ENCODE measurements at regions not wholly inside any gene's neighbourhood (a gene's known extent, or its start where the extent isn't known, plus 50 kb on each side); places are given as distances from the start of the nearest gene placed in this dataset.

DNA sequence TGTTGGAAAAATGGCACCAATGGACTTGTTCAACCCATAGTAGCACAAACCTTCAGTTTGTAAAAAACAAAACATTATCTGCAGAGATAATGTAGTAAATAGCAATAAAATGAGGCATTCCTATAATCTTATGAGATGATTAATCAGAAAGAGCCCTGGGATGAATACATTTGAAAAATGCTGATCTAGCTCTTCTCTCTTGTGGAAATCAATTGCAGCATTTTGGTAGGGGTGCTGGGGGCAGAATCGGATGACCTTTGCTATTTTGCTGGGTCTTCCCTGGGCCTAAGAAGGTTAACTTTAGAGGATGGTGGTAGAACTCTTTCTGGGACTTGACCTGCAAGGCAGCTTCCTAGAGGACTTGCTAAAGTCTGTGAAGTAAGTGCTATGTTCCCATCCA is 163.5 kb downstream of the ADRA2A start:
- H3K9me3 ChIP-seq (ENCODE audit: control extremely low read depth in 1 of 3, control insufficient read depth in 2 of 3, insufficient read depth in 1 of 3, low read length in 2 of 3): no peaks in the 10 kb centered on the region
- WGBS (ENCODE audit: insufficient coverage): 90% methylated on average over 1 of the region's 1 CpG
- no peak overlapping the region for H3K4me3 ChIP-seq (ENCODE audit: control extremely low read depth in 1 of 5, extremely low read depth in 1 of 5, insufficient read depth in 1 of 5, low read depth in 2 of 5, low read length in 4 of 5)
- TF ChIP-seq EZH2 (IDR thresholded peaks at IDR 0.05; ENCODE audit: borderline replicate concordance, insufficient read depth, low read depth, low read length, poor library complexity, severe bottlenecking): no peak
- TF ChIP-seq, protein P1, sequence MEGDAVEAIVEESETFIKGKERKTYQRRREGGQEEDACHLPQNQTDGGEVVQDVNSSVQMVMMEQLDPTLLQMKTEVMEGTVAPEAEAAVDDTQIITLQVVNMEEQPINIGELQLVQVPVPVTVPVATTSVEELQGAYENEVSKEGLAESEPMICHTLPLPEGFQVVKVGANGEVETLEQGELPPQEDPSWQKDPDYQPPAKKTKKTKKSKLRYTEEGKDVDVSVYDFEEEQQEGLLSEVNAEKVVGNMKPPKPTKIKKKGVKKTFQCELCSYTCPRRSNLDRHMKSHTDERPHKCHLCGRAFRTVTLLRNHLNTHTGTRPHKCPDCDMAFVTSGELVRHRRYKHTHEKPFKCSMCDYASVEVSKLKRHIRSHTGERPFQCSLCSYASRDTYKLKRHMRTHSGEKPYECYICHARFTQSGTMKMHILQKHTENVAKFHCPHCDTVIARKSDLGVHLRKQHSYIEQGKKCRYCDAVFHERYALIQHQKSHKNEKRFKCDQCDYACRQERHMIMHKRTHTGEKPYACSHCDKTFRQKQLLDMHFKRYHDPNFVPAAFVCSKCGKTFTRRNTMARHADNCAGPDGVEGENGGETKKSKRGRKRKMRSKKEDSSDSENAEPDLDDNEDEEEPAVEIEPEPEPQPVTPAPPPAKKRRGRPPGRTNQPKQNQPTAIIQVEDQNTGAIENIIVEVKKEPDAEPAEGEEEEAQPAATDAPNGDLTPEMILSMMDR (IDR thresholded peaks at IDR 0.05): no peak
- no peaks in the 10 kb centered on the region for H3K36me3 ChIP-seq (replicated peaks in 1 of 2; ENCODE audit: control extremely low read depth in 1 of 2, control insufficient read depth in 1 of 2, extremely low read depth in 1 of 2, insufficient read depth in 2 of 2, low read length in 1 of 2)
- no peaks in the 10 kb centered on the region for H3K9me3 Mint-ChIP-seq (ENCODE audit: insufficient read depth)
- peaks cover 0 to 3% (median 1%) of the 10 kb centered on the region in 4 experiments for H3K27me3 ChIP-seq (replicated peaks in 1 of 4; ENCODE audit: control extremely low read depth in 1 of 4, control insufficient read depth in 3 of 4, insufficient read depth in 4 of 4, low read length in 3 of 4)
- no peaks in the 10 kb centered on the region for H3K79me2 ChIP-seq (ENCODE audit: control insufficient read depth, insufficient read depth, low read length)
- no peak for DNase-seq
- no peak overlapping the region for H3K27ac ChIP-seq (ENCODE audit: low read length in 2 of 2)
- no peaks in the 10 kb centered on the region for H3K4me1 ChIP-seq (ENCODE audit: control insufficient read depth in 2 of 2, insufficient read depth in 2 of 2, low read length in 2 of 2)
- no peak overlapping the region for H3K9ac ChIP-seq (ENCODE audit: low read length)
- no peak for ATAC-seq (ENCODE audit: low read depth)
- intact Hi-C loops (cut with micrococcal nuclease): no loop called here
- ChIA-PET CTCF (no interaction called here), POLR2A (no interaction called here)
- H3K4me1 Mint-ChIP-seq: no peaks in the 10 kb centered on the region
- H2AFZ ChIP-seq (ENCODE audit: insufficient read depth, low read depth, low read length, poor library complexity, severe bottlenecking): no peak overlapping the region
- H4K20me1 ChIP-seq (ENCODE audit: control insufficient read depth, insufficient read depth, low read length, poor library complexity, severe bottlenecking): no peaks in the 10 kb centered on the region
- H3K4me2 ChIP-seq (replicated peaks; ENCODE audit: low read depth, low read length, poor library complexity, severe bottlenecking): no peak overlapping the region
- peaks cover 15% of the 10 kb centered on the region for H3K27me3 Mint-ChIP-seq
- H3K27ac Mint-ChIP-seq: no peak overlapping the region
- no peak overlapping the region for H3K4me3 Mint-ChIP-seq

DNA sequence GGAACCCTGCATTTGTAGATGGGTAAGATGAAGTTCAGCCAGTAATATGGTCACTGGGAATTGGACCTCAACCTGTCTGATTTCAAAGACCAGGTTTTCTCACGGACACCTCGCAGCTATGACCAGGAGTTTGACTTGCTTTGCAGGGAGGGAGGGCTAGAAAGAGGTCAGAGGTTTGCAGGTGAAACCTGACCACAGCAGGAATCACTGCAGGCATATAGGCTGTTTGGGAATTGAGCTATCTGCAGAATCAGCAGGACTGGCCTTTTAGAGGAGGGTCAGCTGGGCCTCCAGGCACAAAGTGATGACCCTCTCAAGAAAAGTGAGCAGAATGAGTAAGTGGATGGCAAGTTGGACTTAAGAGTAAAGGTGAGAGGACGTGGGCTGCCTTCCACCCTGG is 166.3 kb downstream of the ADRA2A start:
- H3K27me3 Mint-ChIP-seq: peaks cover 30% of the 10 kb centered on the region
- POLR2A ChIA-PET: no interaction called here
- CTCF ChIA-PET: no interaction called here

More for the DNA sequence above, 166.3 kb downstream of the ADRA2A start:
- H4K20me1 ChIP-seq (ENCODE audit: control insufficient read depth, insufficient read depth, low read length, poor library complexity, severe bottlenecking): no peaks in the 10 kb centered on the region
- ATAC-seq (ENCODE audit: low read depth) (no peak), DNase-seq (no peak)
- H3K27ac Mint-ChIP-seq: no peak overlapping the region
- TF ChIP-seq, protein P1 (IDR thresholded peaks at IDR 0.05): no peak
- no peak for TF ChIP-seq EZH2 (IDR thresholded peaks at IDR 0.05; ENCODE audit: borderline replicate concordance, insufficient read depth, low read depth, low read length, poor library complexity, severe bottlenecking)
- intact Hi-C loops (cut with micrococcal nuclease): no loop called here
- no peak overlapping the region for H3K4me2 ChIP-seq (replicated peaks; ENCODE audit: low read depth, low read length, poor library complexity, severe bottlenecking)
- no peaks in the 10 kb centered on the region for H3K9me3 Mint-ChIP-seq (ENCODE audit: insufficient read depth)
- 95% methylated on average over 2 of the region's 3 CpGs for WGBS (ENCODE audit: insufficient coverage)
- H2AFZ ChIP-seq (ENCODE audit: insufficient read depth, low read depth, low read length, poor library complexity, severe bottlenecking): no peak overlapping the region
- H3K9ac ChIP-seq (ENCODE audit: low read length): no peak overlapping the region
- no peak overlapping the region for H3K4me3 Mint-ChIP-seq
- no peaks in the 10 kb centered on the region for H3K79me2 ChIP-seq (ENCODE audit: control insufficient read depth, insufficient read depth, low read length)
- H3K4me1 Mint-ChIP-seq: no peaks in the 10 kb centered on the region
- H3K4me1 ChIP-seq (ENCODE audit: control insufficient read depth in 2 of 2, insufficient read depth in 2 of 2, low read length in 2 of 2): no peaks in the 10 kb centered on the region
- no peaks in the 10 kb centered on the region for H3K36me3 ChIP-seq (replicated peaks in 1 of 2; ENCODE audit: control extremely low read depth in 1 of 2, control insufficient read depth in 1 of 2, extremely low read depth in 1 of 2, insufficient read depth in 2 of 2, low read length in 1 of 2)
- no peak overlapping the region for H3K4me3 ChIP-seq (ENCODE audit: control extremely low read depth in 1 of 5, extremely low read depth in 1 of 5, insufficient read depth in 1 of 5, low read depth in 2 of 5, low read length in 4 of 5)
- no peak overlapping the region for H3K27ac ChIP-seq (ENCODE audit: low read length in 2 of 2)
- no peaks in the 10 kb centered on the region for H3K9me3 ChIP-seq (ENCODE audit: control extremely low read depth in 1 of 3, control insufficient read depth in 2 of 3, insufficient read depth in 1 of 3, low read length in 2 of 3)
- peaks cover 0 to 9% (median 3%) of the 10 kb centered on the region in 4 experiments for H3K27me3 ChIP-seq (replicated peaks in 1 of 4; ENCODE audit: control extremely low read depth in 1 of 4, control insufficient read depth in 3 of 4, insufficient read depth in 4 of 4, low read length in 3 of 4)
